GM19043 (cell line): ENCODE measurements at regions not wholly inside any gene's neighbourhood (a gene's known extent, or its start where the extent isn't known, plus 50 kb on each side); places are given as distances from the start of the nearest gene placed in this dataset.

Experiments used
- ATAC-seq: cut with Tn5 transposase; IDR thresholded peaks from one replicate; pipeline ENCODE4 v1.9.1; 2021; ENCODE audit warnings: low read depth; ENCODE audit not compliant: unreplicated experiment

GRCh38 chr13:40502236-40502635, 164.2 kb downstream of the FOXO1 start:
- ATAC-seq: no peak

- no peak for ATAC-seq
Measured at GRCh38 chr13:40503011-40503410, 163.4 kb downstream of the FOXO1 start.

GRCh38 chr13:40503966-40504591, 162.4 kb downstream of the FOXO1 start:
- ATAC-seq: no peak

GRCh38 chr13:40504641-40505040, 161.8 kb downstream of the FOXO1 start:
- no peak for ATAC-seq

- no peak for ATAC-seq
Measured at GRCh38 chr13:40505196-40505595, 161.2 kb downstream of the FOXO1 start.
